GM12878 (cell line): ENCODE measurements at regions not wholly inside any gene's neighbourhood (a gene's known extent, or its start where the extent isn't known, plus 50 kb on each side); places are given as distances from the start of the nearest gene placed in this dataset.

Experiments
- ATAC-seq: fragments of 200-7000 bp; cut with Tn5 transposase; 3 replicates; pipeline ENCODE4 v1.9.1; 2020; ENCODE audit warnings: mild to moderate bottlenecking, moderate library complexity
- BruUV-seq: library from RNA; stranded (reverse); fragments of 400-500 nt; replicated peaks from 2 replicates; lab custom pipeline; 2021; lab: Mats Ljungman, UMichigan
- CTCF ChIA-PET: fragments of 300-600 bp; sonication (Branson Sonifier 250); formaldehyde crosslinking; extraction: SDS; loops from one replicate; lab custom pipeline; 2021; ENCODE audit warnings: inconsistent platforms; lab: Yijun Ruan, JAX
- POLR2A ChIA-PET: fragments of 350-600 bp; formaldehyde crosslinking; extraction: SDS; loops from one replicate; lab custom pipeline; 2021; ENCODE audit warnings: inconsistent platforms; lab: Charles Lee
- RAD21 ChIA-PET: fragments of 300-600 bp; sonication (Branson Sonifier 250); formaldehyde crosslinking; loops from one replicate; lab custom pipeline; 2023; ENCODE audit warnings: antibody characterized with exemption; ENCODE audit not compliant: unreplicated experiment; lab: Charles Lee
- SMC1A ChIA-PET: fragments of 300-600 bp; sonication (Branson Sonifier 250); formaldehyde crosslinking; loops from one replicate; lab custom pipeline; 2023; ENCODE audit not compliant: unreplicated experiment, uncharacterized antibody; lab: Charles Lee
- DNase-seq: peaks from one replicate; pipeline ENCODE4 v3.0.0-alpha.2; 2011; ENCODE audit warnings: low read depth, low spot score
- FAIRE-seq: peaks from 3 replicates; lab custom pipeline; 2011; peaks lifted over from hg19 to GRCh38; lab: Jason Lieb, UNC
- H2AFZ ChIP-seq: 2 replicates; pipeline ENCODE4 v1.6.0; 2011; ENCODE audit warnings: low read depth, low read length, control low read depth; ENCODE audit not compliant: control insufficient read depth
- H3K27ac ChIP-seq: 2 replicates; pipeline ENCODE4 v1.5.1; 2011; ENCODE audit warnings: control low read depth; ENCODE audit not compliant: control insufficient read depth, insufficient read depth
- H3K27me3 ChIP-seq, 2 experiments: replicated peaks in 1 of 2; 2 replicates each; pipeline versions ENCODE4 v1.6.0 to v1.6.1; 2011; ENCODE audit warnings: low read length in 1 of 2; ENCODE audit not compliant: control insufficient read depth in 2 of 2, insufficient read depth in 2 of 2
- H3K36me3 ChIP-seq, 2 experiments: 2 replicates each; pipeline ENCODE4 v1.5.1; 2011; ENCODE audit warnings: low read length in 1 of 2; ENCODE audit not compliant: control insufficient read depth in 2 of 2, insufficient read depth in 2 of 2
- H3K4me1 ChIP-seq: 2 replicates; pipeline ENCODE4 v1.6.1; 2011; ENCODE audit warnings: mild to moderate bottlenecking, low read length, moderate library complexity, mixed read lengths; ENCODE audit not compliant: control insufficient read depth, insufficient read depth
- H3K4me2 ChIP-seq: 2 replicates; pipeline ENCODE4 v1.6.0; 2011; ENCODE audit warnings: control low read depth; ENCODE audit not compliant: control insufficient read depth, insufficient read depth
- H3K4me3 ChIP-seq: fragments of 200-600 bp; sonication (generic); 2 replicates; pipeline ENCODE4 v1.5.1; 2016
- H3K79me2 ChIP-seq: 2 replicates; pipeline ENCODE4 v1.6.0; 2011; ENCODE audit warnings: low read length; ENCODE audit not compliant: control insufficient read depth, insufficient read depth
- H3K9ac ChIP-seq: 2 replicates; pipeline ENCODE4 v1.8.0; 2011; ENCODE audit warnings: low read length, control low read depth, mixed read lengths; ENCODE audit not compliant: control insufficient read depth, insufficient read depth
- H3K9me3 ChIP-seq: replicated peaks from 3 replicates; pipeline ENCODE4 v1.5.1; 2011; ENCODE audit warnings: mild to moderate bottlenecking, low read length; ENCODE audit not compliant: control insufficient read depth, insufficient read depth
- H4K20me1 ChIP-seq: 2 replicates; pipeline ENCODE4 v1.6.0; 2011; ENCODE audit not compliant: control insufficient read depth, insufficient read depth
- BACH1 ChIP-seq: fragments of 450-650 bp; IDR thresholded peaks from 2 replicates; pipeline ENCODE4 v1.6.1; 2017; ENCODE audit warnings: mild to moderate bottlenecking, borderline replicate concordance
- BRCA1 ChIP-seq: IDR thresholded peaks from 2 replicates; pipeline ENCODE4 v1.6.1; 2011; ENCODE audit warnings: low read depth, low read length, improper control_type of control experiment
- HDAC2 ChIP-seq: fragments of 200-600 bp; sonication (generic); IDR thresholded peaks from 2 replicates; pipeline ENCODE4 v1.6.1; 2017
- SMAD5 ChIP-seq: IDR thresholded peaks from 2 replicates; pipeline ENCODE4 v1.6.1; 2016; ENCODE audit warnings: antibody characterized with exemption, low read depth
- SPI1 ChIP-seq: IDR thresholded peaks from 2 replicates; pipeline ENCODE4 v1.6.1; 2011; ENCODE audit warnings: low read depth, mild to moderate bottlenecking, low read length, moderate library complexity, borderline replicate concordance; ENCODE audit not compliant: insufficient read depth
- ZZZ3 ChIP-seq: IDR thresholded peaks from 2 replicates; pipeline ENCODE4 v1.6.1; 2011; ENCODE audit warnings: low read depth; ENCODE audit not compliant: control insufficient read depth, insufficient read length
- WGBS: methylation state at CpG from one replicate; pipeline ENCODE4 v1.1.6; 2016; ENCODE audit warnings: low lambda C conversion rate; ENCODE audit not compliant: insufficient replicate concordance, insufficient coverage; ENCODE audit errors: missing lambda C conversion rate; 5-methylcytosine and 5-hydroxymethylcytosine counted together
- in situ Hi-C: fragments of 300-500 bp; cut with MboI; formaldehyde crosslinking; loops from 9 replicates; pipeline ENCODE4 v1.14.3; 2018; ENCODE audit warnings: mixed read lengths
- intact Hi-C: fragments of 100-400 bp; cut with micrococcal nuclease; formaldehyde crosslinking; loops from one replicate; pipeline ENCODE4 v1.14.2; 2022; ENCODE audit not compliant: unreplicated experiment
- TF ChIP-seq, protein P1 (sequence below): fragments of 450-650 bp; conservative IDR thresholded peaks from 2 replicates; pipeline ENCODE4 v1.6.1; 2017; ENCODE audit warnings: mild to moderate bottlenecking, moderate library complexity
- TF ChIP-seq, protein P2 (sequence below): fragments of 450-650 bp; IDR thresholded peaks from 2 replicates; pipeline ENCODE4 v1.6.1; 2017; ENCODE audit warnings: mild to moderate bottlenecking
- TF ChIP-seq, protein P3 (sequence below): IDR thresholded peaks from 2 replicates; pipeline ENCODE4 v1.6.1; 2012; ENCODE audit warnings: low read depth, low read length, improper control_type of control experiment
- TF ChIP-seq, protein P4 (sequence below): fragments of 450-650 bp; IDR thresholded peaks from 2 replicates; pipeline ENCODE4 v1.6.1; 2016; ENCODE audit warnings: mild to moderate bottlenecking

DNA sequence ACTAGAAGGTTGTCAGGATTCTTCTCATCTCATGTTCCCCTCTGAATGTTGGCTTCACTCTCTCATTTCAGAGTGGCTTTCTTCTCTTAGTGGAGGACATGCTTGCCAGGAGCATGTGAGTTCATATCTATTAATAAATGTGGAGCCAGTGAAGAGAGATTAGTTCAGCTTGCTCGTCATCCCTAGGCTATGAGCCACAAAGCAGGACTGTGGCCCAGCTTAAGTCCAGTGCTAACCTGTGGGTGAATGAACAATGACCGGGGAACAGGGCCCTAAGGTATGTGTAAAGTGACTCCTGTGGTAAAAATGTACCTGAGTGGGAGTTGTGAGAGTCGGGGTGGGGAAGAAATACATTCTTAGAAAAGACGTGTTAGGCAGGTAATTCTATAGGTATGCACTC is 96.9 kb upstream of the TBL1XR1 start:
- RAD21 ChIA-PET = no interaction called here
- no peak for TF ChIP-seq SMAD5
- no peaks in the 10 kb centered on the region; the same call in 1 of the 2 replicates for H3K4me1 ChIP-seq
- no peaks in the 10 kb centered on the region; the same call in 2 of the 3 replicates for H3K9me3 ChIP-seq
- no peaks in the 10 kb centered on the region for H3K36me3 ChIP-seq
- no peak overlapping the region for H3K9ac ChIP-seq
- intact Hi-C loops (no loop called here), in situ Hi-C loops (no loop called here)
- H3K79me2 ChIP-seq = no peaks in the 10 kb centered on the region
- no peaks in the 10 kb centered on the region for H4K20me1 ChIP-seq
- 59% methylated on average over 4 of the region's 4 CpGs for WGBS
- FAIRE-seq (no peak), ATAC-seq (no peak), DNase-seq (no peak)
- H3K4me2 ChIP-seq = no peak overlapping the region
- POLR2A ChIA-PET = no interaction called here
- H3K27ac ChIP-seq = no peak overlapping the region
- SMC1A ChIA-PET = interaction anchor here (1.3 kb wide), 1 partner anchor 10 kb away, joined by 3 read pairs; no protein-coding TSS in a partner anchor
- no TSS peak for BruUV-seq
- H2AFZ ChIP-seq = no peak overlapping the region
- CTCF ChIA-PET = no interaction called here
- no peak overlapping the region for H3K4me3 ChIP-seq
- no peaks in the 10 kb centered on the region for H3K27me3 ChIP-seq

DNA sequence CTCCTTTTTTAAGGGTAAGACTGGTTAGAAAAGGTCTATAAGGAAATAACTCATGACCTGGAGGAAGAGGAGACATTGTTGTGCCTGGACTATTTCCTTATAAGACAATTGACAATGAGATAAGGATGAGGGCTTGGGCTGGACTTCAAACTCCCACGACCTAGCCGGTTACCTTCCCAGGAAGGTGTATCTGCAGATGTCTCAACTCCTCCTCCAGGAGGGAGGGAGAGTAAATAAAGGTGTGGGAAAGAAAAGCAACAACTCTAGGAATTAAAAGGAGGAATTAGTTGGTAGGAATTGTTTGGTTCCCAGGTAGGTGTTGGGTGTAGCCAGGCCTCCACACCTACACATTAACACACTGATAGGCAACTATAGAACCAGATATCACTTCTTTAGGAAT is 97.8 kb upstream of the TBL1XR1 start:
- no peak for ATAC-seq
- no peak overlapping the region for H2AFZ ChIP-seq
- FAIRE-seq = no peak
- no TSS peak for BruUV-seq
- WGBS = 95% methylated on average over 2 of the region's 2 CpGs
- H4K20me1 ChIP-seq = no peaks in the 10 kb centered on the region
- peaks cover 2% of the 10 kb centered on the region for H3K4me1 ChIP-seq
- intact Hi-C loops (no loop called here), in situ Hi-C loops (no loop called here)
- ChIA-PET SMC1A (interaction anchor here (1.3 to 1.4 kb wide), 2 partner anchors 11 to 51 kb away, joined by 3 read pairs; no protein-coding TSS in a partner anchor), RAD21 (no interaction called here), CTCF (no interaction called here), POLR2A (no interaction called here)
- DNase-seq = no peak
- H3K9me3 ChIP-seq = no peaks in the 10 kb centered on the region; the same call in 2 of the 3 replicates
- TF ChIP-seq SPI1 (no peak), ZZZ3 (no peak), HDAC2 (no peak), BACH1 (no peak), BRCA1 (no peak), SMAD5 (no peak)
- TF ChIP-seq, protein P1, sequence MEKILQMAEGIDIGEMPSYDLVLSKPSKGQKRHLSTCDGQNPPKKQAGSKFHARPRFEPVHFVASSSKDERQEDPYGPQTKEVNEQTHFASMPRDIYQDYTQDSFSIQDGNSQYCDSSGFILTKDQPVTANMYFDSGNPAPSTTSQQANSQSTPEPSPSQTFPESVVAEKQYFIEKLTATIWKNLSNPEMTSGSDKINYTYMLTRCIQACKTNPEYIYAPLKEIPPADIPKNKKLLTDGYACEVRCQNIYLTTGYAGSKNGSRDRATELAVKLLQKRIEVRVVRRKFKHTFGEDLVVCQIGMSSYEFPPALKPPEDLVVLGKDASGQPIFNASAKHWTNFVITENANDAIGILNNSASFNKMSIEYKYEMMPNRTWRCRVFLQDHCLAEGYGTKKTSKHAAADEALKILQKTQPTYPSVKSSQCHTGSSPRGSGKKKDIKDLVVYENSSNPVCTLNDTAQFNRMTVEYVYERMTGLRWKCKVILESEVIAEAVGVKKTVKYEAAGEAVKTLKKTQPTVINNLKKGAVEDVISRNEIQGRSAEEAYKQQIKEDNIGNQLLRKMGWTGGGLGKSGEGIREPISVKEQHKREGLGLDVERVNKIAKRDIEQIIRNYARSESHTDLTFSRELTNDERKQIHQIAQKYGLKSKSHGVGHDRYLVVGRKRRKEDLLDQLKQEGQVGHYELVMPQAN = no peak
- TF ChIP-seq, protein P2, sequence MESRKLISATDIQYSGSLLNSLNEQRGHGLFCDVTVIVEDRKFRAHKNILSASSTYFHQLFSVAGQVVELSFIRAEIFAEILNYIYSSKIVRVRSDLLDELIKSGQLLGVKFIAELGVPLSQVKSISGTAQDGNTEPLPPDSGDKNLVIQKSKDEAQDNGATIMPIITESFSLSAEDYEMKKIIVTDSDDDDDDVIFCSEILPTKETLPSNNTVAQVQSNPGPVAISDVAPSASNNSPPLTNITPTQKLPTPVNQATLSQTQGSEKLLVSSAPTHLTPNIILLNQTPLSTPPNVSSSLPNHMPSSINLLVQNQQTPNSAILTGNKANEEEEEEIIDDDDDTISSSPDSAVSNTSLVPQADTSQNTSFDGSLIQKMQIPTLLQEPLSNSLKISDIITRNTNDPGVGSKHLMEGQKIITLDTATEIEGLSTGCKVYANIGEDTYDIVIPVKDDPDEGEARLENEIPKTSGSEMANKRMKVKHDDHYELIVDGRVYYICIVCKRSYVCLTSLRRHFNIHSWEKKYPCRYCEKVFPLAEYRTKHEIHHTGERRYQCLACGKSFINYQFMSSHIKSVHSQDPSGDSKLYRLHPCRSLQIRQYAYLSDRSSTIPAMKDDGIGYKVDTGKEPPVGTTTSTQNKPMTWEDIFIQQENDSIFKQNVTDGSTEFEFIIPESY = no peak
- TF ChIP-seq, protein P3, sequence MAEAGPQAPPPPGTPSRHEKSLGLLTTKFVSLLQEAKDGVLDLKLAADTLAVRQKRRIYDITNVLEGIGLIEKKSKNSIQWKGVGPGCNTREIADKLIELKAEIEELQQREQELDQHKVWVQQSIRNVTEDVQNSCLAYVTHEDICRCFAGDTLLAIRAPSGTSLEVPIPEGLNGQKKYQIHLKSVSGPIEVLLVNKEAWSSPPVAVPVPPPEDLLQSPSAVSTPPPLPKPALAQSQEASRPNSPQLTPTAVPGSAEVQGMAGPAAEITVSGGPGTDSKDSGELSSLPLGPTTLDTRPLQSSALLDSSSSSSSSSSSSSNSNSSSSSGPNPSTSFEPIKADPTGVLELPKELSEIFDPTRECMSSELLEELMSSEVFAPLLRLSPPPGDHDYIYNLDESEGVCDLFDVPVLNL = no peak
- TF ChIP-seq, protein P4, sequence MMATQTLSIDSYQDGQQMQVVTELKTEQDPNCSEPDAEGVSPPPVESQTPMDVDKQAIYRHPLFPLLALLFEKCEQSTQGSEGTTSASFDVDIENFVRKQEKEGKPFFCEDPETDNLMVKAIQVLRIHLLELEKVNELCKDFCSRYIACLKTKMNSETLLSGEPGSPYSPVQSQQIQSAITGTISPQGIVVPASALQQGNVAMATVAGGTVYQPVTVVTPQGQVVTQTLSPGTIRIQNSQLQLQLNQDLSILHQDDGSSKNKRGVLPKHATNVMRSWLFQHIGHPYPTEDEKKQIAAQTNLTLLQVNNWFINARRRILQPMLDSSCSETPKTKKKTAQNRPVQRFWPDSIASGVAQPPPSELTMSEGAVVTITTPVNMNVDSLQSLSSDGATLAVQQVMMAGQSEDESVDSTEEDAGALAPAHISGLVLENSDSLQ = no peak
- no peak overlapping the region for H3K4me2 ChIP-seq
- H3K79me2 ChIP-seq = no peaks in the 10 kb centered on the region
- no peak overlapping the region for H3K27ac ChIP-seq
- no peaks in the 10 kb centered on the region for H3K36me3 ChIP-seq
- no peak overlapping the region for H3K9ac ChIP-seq
- H3K27me3 ChIP-seq = no peaks in the 10 kb centered on the region
- H3K4me3 ChIP-seq = no peak overlapping the region
